ENCODE measurements at regions not wholly inside any gene's neighbourhood (a gene's known extent, or its start where the extent isn't known, plus 50 kb on each side); places are given as distances from the start of the nearest gene placed in this dataset.

DNA sequence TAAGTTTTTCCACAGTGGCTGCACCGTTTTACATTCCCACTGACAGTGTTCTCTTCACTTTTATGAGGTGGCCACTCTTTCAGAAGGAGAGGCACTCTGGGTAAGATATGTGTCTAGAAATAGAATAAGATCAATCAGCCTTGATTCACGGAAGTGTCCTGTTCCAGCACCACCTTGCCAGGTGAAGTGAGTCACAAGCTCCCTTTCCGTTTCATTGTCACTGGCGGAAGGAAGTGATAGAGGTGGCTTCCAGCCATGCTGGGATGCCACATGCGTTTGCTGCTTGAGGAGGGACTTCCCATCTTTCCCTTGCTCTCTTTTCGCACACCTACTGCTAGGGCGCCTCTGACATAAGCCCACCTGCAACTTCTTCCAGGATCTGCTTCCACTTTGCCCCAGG is 217.1 kb downstream of the PIK3R1 start:
- DNase-seq, result peak; percentile 14

DNA sequence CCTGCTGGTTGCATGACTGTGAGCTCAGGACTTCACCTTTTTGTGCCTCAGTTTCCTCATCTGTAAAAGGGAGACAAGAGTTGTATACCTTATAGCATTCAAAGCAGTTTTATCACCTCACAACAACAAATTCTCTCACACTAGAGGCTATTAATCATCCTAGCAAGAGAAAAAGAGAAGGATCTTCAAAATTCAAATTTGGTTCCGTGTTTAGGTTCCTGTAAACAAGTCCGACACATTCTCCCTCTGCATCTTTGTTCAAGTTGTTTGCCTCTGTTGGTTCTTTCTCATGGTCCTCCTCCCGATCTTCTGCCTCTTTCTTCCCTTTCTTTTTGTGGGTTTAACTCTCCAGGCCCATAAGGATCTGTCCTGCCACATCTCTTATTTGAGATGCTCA is 218.0 kb downstream of the PIK3R1 start:
- DNase-seq, result no peak

DNA sequence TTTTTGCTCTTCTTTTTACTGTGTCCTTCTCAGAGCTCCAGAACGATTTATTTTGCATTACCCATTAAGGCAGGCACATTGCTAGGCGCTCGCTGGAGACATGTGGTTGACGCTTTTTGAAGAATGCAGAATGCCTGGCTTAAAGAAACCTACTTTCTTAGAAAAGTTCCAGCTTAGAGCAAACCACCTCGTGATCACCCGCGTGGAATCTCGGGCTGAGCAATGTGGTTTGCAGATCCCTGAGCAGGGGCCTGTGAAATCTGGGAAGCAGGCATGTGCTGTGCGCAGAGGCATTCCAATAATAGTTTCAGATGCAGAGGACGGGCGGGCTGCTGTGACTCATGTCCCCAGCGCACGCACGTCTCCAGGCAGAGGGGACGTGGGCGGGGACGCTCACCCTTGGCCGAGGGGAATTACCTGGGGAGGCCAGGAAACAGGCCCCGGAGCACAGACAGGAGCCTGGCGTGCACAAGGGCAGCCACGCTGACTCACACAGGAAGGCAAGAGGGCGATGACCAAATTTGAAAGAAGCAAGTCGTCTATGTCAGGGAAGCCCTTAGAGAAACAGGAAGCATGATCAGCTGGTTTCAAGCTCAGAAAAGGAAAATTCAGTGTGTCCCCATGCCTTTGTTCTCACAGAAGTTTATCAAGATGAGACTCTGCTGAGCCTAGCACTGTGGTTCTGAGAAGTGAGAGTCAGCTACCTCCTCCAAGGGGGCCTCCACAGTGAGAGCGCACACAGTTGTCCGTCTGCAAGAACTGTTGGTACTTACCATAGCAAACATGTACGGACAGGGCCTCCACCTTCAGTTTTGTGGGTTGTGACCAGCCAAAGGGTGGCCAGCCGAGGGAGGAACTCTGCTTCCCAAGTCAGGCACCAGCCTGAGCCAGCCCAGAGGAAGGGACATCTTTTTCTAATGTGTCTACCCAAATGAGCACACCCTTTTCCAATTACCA is 218.6 kb downstream of the PIK3R1 start:
- peak; percentile 87 for DNase-seq

DNA sequence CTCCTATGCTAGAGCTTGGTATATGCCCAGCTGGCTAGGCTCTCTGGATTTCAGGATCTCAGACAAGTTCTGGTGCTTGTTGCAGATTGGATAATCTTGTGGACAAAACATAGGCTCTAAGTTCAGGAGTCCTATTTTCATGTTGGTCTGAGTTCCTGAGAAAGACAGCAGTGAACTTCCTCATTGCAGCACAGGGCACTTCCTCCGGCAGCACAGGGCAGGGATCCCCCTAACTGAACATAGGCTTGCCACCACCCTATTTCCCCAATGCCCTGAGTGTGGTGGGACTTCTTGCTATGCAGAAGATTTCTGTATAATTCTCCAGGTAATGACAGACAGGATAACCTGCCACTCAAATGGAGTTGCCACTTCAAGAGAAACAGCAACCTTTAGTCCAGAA is 220.1 kb downstream of the PIK3R1 start:
- DNase-seq, result no peak

DNA sequence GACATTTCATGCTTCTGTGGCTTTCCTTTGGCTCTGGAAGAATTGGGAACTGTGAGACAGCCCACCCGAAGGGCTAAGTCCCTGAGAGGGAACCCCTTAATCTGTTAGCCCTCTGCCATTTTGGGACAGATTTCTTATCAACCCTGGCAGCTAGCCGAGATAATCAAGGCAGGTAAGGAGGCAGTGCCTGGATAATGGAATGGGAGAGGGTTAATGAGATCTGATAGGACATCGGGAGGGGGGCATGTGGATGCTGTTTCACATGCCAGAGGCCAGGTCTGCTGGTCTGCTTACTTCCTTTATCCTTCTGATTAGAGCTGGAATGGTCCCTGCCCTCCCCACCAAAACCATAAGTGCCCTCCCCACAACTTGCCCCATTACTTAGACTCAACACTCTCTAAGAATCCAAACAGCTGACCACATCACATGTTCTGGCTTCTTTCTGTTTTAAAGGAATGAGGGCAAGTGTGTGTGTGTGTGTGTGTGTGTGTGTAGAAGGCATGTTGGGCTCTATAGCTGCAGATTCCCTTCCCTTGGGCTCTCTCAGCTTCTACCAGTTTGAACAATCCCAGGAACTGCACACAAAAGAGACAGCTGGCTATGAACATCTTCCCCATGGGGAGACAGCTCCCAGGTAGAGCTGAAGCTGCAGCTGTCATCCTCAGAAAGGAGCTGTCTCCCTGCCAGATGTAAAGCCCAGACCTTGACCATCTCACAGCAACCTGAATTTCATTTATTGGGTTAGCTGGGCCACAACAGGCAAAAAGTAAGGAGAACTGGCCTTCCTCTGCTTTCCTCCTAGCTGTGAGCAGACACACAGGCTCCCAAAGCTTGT is 221.3 kb downstream of the PIK3R1 start:
- DNase-seq, result no peak

DNA sequence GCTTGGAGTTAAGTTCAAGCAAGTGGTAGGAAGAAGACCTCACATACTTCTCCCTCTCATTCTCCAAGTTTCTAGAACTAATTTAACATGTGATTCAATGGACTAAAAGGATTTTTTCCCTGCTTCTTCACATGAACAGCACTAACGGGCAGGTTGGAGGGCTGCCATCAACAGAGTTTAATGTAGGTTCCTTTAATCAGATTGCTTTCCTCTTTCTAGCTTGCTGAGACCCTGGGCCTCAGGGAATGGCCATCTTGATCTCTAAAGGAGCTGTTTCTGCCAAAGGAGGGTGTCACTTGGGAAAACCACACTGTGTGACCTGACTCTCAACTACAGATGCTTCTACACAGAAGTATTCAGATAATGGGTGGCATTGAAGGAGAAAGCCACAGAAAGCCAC is 223.3 kb downstream of the PIK3R1 start:
- DNase-seq, result no peak

DNA sequence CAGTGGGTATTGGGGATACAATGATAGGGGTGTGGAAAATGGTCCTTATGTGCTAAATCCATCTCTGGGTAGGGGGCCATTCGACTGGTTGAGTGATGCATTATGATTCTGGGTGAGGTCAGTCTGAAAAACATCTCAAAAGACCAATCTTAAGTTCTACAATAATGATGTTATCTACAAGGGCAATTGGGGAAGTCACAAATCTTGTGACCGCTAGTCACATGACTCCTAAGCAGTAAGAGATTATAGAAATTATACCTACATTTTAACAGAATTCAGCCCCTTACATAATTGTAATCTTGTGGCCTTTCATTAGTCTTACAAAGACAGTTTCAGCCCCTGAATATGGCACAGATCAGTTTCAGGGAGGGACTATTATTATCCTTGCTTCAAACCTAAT is 224.7 kb downstream of the PIK3R1 start:
- DNase-seq, result no peak

DNA sequence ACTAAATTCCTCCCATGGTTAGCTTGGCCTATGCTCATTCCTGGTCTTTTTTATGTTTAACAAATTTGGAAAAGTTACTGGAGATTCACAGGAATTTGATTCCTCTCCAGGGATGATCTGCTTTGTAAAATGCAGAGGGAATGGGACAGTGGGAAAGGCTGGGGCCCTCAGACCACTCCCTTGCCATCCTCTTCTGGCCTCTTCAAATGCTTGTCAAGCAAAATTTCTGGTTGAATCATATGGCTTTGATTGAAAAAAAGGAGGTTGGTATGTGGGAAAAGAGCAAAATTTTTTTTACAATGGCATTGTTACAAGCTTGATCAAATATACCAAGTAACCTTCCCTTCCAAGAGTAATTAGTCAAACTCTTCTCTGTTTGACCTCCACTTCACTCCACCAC is 225.1 kb downstream of the PIK3R1 start:
- no peak for DNase-seq

DNA sequence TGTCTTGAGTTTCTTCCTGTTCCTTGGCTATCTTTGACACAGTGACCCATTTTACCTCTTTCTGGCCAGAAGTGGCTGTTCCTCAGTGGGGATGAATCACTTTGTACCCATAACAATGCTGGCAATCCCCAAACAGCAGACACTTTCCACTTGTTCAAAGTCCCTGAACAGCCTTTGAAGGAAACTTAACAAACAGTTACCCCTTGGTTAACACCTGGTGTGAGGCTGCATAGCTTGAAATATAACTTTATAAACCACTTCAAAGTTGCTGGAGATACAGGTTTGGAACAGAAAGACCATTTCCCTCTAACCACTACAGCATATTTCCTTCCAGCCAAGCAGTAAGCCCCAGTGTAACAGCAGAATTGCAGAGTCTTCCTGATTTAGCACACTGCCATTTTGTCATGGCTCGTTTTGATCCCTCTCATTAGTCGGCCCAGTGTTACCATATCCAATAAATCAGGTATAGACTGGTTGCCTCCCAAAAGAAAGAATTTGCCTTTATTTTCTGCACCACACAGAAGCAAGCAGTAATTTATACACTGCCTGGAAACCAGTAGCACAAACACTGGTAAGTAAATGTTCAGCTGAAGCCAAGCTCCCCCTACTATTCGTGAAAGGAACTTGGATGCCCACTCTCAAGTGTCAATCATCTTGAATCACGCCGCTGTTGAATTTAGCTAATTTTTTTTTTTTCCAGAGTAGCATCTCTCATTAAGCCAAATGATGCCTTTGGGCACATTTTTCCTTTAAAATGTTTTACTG is 225.9 kb downstream of the PIK3R1 start:
- no peak for DNase-seq

DNA sequence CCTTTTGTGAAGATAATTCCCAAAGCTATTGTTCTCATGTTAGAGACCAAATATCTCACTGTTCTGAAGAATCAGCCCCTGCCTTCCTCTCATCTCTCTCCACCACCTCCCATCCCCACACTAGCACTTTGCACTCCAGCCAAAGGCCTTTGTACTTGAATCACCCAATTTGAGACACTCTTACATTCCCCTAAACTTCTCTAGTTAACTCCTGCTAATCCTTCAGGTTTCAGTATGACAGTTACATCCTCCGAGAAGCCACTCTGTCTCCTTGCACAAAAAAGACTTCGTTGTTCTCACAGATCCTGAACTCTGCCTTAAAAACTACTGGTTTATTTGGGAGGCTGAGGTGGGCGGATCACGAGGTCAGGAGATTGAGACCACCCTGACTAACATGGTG is 227.5 kb downstream of the PIK3R1 start:
- DNase-seq, result no peak

DNA sequence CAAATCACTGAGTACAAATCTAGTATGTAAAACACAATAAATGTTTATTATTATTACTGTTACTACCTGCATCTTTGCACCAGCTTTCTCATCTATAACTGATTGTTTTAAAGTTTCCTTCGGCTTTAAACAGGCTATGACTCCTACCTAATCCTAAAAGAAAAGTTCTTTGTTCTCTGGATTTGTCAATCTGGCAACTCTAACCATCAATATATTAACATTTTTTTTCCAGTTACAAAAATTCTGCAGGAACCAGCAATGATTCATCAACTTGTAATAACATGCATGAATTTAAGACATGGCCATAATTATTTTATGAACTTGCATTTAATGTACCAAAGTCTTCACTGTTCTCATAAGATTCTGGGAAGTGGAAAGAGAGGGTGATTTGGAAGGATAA is 228.5 kb downstream of the PIK3R1 start:
- no peak for DNase-seq

DNA sequence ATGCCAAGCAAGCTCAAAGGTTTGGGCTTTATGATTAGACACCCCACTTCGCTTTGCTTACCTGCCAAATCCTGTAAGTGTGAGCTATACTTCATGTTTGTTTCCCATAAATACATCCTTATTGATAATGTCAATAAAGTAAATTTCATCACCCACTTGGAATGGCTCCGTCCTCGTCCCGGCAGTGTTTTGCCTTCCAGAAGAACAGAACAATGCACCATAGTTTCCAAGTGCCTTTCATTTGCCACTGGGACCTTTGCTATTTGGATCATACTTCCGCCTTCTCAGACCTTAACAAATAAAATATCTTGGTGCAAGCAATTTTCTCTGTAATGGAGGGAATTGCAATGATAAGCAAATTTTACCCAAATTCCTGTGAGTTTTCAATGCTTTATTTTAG is 229.3 kb downstream of the PIK3R1 start:
- no peak for DNase-seq

DNA sequence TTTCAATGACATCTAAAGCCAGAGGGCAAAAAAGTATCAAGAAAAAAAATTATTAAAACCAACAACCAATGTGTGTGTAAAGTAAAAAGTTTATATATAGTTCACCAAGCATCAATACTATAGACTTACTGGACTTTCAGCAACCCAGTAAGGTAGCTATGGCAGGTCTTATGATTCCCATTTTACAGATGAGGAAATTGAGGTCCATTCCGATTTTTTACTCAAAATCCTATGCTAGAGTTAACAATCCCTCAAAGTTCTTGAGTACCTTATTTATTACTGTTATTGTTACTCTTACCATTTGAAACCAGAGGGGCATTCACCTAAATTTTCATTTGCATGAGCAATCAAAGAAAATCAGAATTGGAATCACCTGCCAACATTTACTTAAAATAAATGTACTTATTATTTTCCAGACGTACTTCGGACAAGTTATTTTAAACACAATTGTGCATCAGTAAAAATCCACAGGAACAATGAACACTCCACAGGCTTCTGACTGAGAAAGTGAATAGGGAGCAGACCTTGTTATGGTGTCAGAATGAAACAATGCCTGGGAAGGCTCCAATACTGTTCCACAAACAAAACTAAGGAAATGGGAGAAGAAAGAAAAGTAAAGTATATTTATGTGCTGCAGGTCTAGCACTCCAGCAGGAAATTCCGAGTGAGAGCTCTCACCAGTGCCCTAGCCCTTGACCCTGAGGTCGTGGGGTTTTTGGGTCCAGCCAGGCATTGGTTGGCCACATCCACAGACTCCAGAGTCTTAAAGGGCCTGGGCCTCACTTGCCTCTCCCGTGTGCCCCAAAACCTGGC is 229.9 kb downstream of the PIK3R1 start:
- no peak for DNase-seq

DNA sequence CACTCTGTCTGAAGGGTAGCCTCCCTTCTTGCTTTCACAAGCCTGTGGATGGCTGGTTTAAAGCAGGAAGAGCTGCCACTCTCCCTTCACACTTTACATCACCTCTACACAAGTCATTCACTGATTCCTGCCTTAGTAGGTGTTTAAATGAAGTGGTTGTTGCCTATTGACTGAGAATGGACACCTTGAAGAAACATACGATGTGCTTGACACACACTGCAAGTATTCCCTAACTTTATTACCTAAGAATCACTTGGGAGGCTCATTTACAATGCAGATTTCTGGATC is 230.5 kb downstream of the PIK3R1 start:
- DNase-seq, result no peak

DNA sequence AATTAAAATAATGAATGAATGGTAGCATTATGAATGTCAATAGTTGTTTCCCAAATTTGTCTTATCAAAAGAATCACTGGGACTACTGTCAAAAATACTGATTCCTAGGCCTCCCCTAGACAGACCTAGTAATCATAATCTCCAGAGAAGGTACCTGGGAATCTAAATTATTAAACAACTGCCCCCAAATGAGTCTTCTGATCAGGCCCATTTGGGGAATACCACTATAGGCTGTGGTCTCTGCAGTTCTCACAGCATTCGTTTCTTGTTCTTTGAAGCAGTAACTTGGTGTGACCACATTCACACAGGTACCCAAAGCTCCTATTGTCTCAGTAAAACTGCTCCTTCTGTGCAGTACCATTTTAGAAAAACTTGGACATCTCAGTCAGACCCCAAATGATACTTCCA is 230.9 kb downstream of the PIK3R1 start:
- DNase-seq, result no peak

DNA sequence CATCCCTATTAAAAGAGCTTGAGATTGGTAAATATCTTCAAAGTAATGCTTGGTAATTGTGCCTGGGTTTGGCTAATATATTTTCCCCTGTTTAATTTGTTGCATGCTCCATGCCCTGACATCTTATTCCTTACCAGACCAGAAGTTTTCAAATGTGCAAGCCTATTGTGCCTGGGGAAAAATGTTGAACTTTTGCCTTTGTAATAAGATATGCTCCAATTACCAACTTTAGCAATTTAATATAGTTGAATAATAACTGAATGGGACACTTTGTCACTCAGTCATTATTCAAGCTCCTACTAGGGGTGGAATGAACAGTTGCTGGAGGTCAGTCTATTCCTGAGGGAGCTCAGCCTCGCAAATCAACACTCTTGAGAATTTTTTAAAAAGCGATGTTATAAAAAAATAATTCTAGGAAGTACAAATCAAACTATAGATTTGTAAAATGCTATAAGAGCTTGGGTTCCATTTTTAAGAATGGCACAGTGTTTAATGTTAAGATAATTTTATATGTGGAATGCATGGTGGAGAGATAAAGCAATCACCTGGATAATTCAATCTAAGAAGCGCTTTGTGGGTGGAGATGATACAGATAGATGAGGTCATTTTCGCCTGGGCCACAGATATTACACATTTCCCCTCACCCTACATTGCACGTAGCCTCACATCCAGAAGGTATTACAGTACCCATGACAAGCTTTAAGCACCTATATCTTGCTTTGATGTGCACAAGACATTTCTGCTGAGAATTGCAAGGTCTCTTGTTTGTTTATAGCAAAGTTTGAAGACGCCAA is 231.8 kb downstream of the PIK3R1 start:
- DNase-seq, result no peak

DNA sequence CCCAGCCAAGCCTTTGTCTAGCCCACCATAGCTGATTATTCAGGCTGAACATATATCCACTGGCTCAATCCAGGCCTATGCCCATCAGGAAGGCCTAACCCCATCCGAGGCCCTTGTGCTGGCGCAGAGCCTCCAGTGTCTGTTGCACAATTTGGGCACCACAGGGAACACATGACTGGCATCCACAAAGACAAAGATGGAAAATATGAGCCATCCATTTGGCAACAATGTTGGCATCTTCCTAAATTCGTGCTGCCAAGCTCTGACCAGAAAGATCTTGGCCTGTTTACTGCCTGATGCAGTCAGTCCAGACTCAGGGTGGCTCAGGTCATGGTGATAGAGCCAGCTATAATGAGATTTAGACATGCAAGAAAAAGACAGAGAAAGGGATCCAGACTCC is 233.8 kb downstream of the PIK3R1 start:
- no peak for DNase-seq

DNA sequence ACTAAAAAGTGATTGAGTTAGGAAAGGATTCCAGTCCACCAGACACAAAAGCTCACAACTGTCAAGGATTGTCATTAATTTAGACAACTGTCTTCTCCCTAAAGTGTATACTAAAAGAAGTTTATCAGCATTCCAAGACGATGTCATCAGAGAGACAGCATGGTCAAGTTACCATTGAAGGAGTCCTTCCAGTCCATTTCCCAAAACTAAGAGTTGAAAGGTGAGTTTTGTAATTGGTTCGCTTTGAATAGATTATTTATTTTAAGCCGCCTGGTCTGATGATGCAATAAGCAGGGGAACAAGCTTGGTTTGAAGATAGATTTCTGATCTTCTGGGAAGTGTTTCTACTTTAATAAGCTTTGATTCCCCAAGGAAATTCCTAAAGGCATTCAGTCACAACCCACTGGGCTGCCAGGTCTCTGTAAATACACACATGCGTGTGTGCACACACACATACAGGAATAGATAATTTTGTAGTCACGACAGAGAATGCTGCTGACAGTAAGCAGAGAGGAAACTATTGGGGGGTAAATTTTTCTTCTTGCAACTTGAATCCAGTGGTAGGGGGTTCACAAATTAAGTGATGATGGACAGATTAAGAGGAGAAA is 234.8 kb downstream of the PIK3R1 start:
- DNase-seq, result no peak

DNA sequence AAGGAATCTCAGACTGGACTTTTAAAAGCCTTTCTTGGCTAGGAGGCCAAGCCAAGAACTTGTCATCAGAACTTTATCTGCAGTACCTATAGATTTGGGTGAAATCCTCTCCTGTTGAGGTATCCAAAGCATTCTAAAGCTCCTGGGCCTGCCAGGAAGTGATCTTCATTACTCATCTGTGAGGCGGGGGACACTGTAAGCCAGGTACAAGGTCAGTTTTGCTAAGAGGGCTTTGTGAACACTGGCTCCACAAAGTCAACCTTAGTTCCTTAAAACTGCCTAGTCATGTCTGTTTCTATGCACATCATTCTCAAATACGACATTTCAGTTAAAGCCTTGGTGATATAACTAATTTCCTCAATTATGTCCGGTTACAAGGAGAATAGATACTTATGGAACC is 236.7 kb downstream of the PIK3R1 start:
- DNase-seq, result no peak

DNA sequence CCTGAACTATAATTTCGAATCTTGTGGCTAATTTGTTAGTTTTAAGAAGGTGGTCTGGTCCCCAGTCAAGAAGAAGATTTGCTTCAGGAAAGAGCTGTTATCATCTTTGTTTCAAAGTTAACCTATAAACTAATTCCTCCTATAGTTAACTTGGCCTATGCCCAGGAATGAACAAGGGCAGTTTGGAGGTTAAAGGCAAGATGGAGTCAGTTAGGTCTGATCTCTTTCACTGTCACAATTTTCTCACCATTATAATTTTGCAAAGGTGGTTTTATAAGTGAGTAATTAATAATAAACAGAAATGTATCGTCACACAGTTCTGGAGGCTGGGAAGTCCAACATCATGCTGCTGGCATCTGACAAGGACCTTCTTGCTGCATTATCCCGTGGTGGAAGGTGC is 238.6 kb downstream of the PIK3R1 start:
- DNase-seq, result no peak

DNA sequence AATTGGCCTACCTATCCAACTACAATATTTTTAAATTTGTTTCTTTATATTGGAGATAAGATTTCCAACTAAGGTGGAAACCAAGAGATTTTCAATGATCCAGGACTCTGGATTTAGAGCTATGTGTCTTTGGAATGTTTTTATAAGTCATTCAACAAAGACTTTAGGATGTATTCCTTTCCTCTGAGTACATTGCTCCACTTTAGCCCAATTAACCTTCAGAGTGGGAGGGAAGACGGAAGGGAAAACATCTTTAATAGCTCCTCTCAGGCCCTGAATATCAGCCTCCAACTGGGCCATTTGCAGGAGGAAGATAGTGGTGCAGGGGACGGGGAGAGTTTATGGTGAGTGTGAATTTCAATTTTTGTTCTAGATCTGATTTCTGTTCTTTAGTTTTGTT is 239.2 kb downstream of the PIK3R1 start:
- DNase-seq, result no peak
